A549 (cell line): ENCODE measurements at regions not wholly inside any gene's neighbourhood (a gene's known extent, or its start where the extent isn't known, plus 50 kb on each side); places are given as distances from the start of the nearest gene placed in this dataset.

Source experiments
- CHD4 ChIP-seq: fragments of 200-600 bp; sonication (generic); IDR thresholded peaks from 2 replicates; pipeline ENCODE4 v1.6.1; 2016; ENCODE audit warnings: antibody characterized with exemption, mild to moderate bottlenecking, borderline replicate concordance
- CTCF ChIP-seq: fragments of >200 bp; sonication (Bioruptor Twin); formaldehyde crosslinking; IDR thresholded peaks from 3 replicates; pipeline ENCODE4 v1.5.1; 2016
- EP300 ChIP-seq, 2 experiments: fragments of >200 bp; sonication (Bioruptor Twin); formaldehyde crosslinking; IDR thresholded peaks; 2 replicates in 1 of 2; 3 replicates in 1 of 2; pipeline ENCODE4 v1.6.1; 2016 to 2017
- POLR2A ChIP-seq: IDR thresholded peaks from 2 replicates; pipeline ENCODE4 v1.6.1; 2012; ENCODE audit warnings: mild to moderate bottlenecking, low read length
- POLR2AphosphoS2 ChIP-seq: conservative IDR thresholded peaks from 2 replicates; pipeline ENCODE4 v1.6.1; 2012; ENCODE audit warnings: low read length, improper control_type of control experiment, inconsistent platforms
- RAD21 ChIP-seq, 2 experiments: fragments of >200 bp in 1 of 2; sonication (Bioruptor Twin) in 1 of 2; formaldehyde crosslinking in 1 of 2; IDR thresholded peaks in 1 of 2; conservative IDR thresholded peaks in 1 of 2; 2 replicates in 1 of 2; 3 replicates in 1 of 2; pipeline ENCODE4 v1.6.1; 2012 to 2018; ENCODE audit warnings: inconsistent platforms in 1 of 2

- TF ChIP-seq POLR2AphosphoS2 (no peak), CTCF (no peak), RAD21 (conservative IDR thresholded peaks at IDR 0.05 in 1 of 2, IDR thresholded peaks at IDR 0.05 in 1 of 2) (no peak), EP300 (IDR thresholded peaks at IDR 0.05) (no peak), CHD4 (no peak), POLR2A (no peak)
These were observed 1698.8 kb upstream of the CDH9 start for GRCh38 chr5:28737222-28737621.
